ENCODE measurements at regions not wholly inside any gene's neighbourhood (a gene's known extent, or its start where the extent isn't known, plus 50 kb on each side); places are given as distances from the start of the nearest gene placed in this dataset.

- no peak for TF ChIP-seq CTCF (IDR thresholded peaks at IDR 0.05; ENCODE audit: low read depth, low read length)
Measured at GRCh38 chr21:43300496-43301408, 126.2 kb downstream of the SIK1 start.

DNA sequence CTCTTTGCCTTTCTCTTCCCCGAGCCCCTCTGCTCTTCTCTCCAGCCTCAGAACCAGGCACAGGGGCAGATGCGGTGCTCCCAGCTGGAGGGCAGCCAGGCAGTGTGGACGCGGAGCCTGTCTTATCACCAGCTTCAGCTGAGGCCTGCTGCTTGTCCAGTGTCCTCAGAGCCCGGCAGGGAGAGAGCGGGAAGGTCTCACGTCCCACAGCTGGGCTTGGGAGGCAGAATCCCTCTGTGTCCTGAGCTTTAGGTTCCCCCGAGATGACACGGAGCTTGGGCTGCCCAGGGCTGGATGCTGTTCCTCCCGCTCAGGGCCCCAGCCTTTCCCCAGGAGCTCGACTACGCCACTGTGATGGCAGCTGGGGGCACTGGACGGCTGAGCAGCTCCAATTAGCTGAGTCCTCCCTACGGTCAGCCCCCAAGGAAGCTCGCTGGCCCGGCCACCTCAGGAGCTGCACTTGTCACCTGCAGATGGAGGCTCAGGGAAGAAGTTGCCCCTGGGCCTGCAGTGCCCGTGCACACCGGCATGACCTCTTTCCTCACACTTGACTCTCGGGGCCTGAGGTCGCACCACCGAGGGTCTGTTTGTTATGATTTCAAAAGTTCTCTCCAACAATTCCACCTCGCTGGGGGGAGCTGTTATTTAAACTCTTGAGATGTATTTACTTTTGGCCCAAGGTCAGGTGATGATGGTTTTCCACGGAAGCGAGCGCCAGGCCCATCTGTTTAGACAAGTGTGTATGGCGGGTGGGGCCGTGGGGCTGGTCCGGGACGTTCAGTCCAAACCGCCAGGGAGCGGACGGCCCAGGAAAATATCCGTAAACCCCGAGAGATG lies 127.3 kb downstream of the SIK1 start:
- H3K4me3 ChIP-seq (ENCODE audit: low read depth, low read length): no peak overlapping the region
- TF ChIP-seq CTCF (IDR thresholded peaks at IDR 0.05; ENCODE audit: low read depth, low read length): no peak

More at GRCh38 chr21:43300496-43301408, 126.2 kb downstream of the SIK1 start:
- no peak overlapping the region for H3K4me3 ChIP-seq (ENCODE audit: low read depth, low read length)

DNA sequence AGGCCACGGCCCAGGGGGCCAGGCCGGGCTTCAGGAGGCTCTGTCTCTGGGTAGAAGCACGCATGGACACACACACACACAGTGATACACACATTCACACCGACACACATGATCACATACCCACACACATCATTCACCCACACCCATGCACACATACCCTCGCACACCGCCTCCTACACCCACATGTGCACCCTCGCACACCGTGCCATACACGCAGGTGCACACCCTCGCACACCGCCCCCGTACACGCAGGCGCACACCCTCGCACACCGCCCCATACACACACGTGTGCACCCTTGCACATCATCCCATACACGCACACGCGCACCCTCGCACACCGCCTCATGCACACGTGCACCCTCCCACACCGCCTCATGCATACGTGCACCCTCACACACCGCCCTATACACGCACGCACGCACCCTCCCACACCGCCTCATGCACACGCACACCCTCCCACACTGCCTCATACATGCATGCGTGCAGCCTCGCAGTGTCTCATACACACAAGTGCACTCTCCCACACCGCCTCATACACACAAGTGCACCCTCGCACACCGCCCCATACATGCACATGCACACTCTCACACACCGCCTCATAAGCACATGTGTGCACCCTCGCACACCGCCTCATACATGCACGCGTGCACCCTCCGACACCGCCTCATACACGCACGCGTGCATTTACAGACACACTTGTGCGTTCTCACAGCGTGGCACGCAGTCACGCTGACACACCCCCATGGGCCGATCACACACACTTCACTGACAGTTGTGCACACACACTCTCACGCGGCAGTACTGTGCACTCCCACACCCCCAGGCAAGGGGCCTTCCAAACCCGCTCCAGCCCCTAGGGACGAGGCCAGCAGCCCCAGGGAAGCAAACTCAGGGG lies 128.1 kb downstream of the SIK1 start:
- TF ChIP-seq CTCF (IDR thresholded peaks at IDR 0.05; ENCODE audit: low read depth, low read length): no peak

GRCh38 chr21:43297989-43298388 lies 128.9 kb downstream of the SIK1 start:
- H3K4me3 ChIP-seq (ENCODE audit: low read depth, low read length): no peak overlapping the region
- TF ChIP-seq CTCF (IDR thresholded peaks at IDR 0.05; ENCODE audit: low read depth, low read length): no peak

More for the DNA sequence above, 128.1 kb downstream of the SIK1 start:
- H3K4me3 ChIP-seq (ENCODE audit: low read depth, low read length): no peak overlapping the region

GRCh38 chr21:43297391-43297981 lies 128.7 kb downstream of the CRYAA start:
- H3K4me3 ChIP-seq (ENCODE audit: low read depth, low read length): no peak overlapping the region
- TF ChIP-seq CTCF (IDR thresholded peaks at IDR 0.05; ENCODE audit: low read depth, low read length): no peak

DNA sequence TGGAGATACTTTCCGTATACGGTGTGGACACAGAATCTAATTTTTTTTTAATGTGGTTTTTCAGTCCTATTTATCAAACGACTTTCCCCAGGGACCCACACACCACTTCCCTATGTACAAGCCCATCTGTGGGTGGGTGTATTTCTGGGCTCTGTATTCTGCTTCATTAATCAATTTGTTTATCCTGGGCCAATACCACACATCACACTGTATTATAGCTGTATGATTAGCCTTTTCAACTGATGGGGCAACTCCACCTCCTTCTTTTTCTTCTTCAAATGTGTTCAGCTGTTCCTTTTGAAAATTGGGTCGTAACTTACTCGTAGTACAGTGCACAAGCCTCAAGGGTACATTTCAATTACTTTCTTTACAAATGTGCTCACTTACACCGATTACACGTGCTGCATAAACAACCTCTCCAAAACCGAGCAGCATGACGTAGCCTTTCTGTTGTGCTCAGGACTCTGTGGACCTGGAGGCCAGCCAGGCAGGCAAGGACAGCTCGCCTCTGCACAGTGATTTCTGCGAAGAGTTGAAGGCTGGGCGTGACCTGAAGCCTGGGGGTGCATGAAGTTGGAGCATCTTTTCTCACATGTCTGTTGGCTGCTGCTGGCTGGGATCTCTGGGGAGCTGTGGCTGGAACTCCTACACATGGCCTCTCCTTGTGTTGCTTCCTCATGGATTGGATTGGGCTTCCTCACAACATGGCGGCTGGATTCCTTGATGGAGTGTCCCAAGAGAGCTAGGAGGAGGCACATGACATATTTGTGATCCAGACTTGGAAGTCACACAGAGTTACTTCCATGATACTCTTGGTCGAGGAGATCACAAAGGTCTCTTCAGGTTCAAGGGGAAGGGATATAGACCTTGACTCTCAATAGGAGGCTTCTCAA lies 126.5 kb downstream of the CRYAA start:
- H3K4me3 ChIP-seq (ENCODE audit: low read depth, low read length): no peak overlapping the region
- TF ChIP-seq CTCF (IDR thresholded peaks at IDR 0.05; ENCODE audit: low read depth, low read length): no peak

All from WI38 (cell line).